Inflammatory macrophage (primary cell): ENCODE measurements at regions not wholly inside any gene's neighbourhood (a gene's known extent, or its start where the extent isn't known, plus 50 kb on each side); places are given as distances from the start of the nearest gene placed in this dataset.
A peak's percentile ranks its signal among the peaks of the same experiment; 100 is the strongest.
"Not testable (repeated sequence)": the region's sequence is repeated elsewhere in the genome, so short reads cannot be mapped to it uniquely, and the experiment has no call there.

Experiments used
- DNase-seq, 2 donors: peaks; one replicate each; pipeline ENCODE4 v3.0.0-alpha.2; 2020 to 2022

- DNase-seq: peak; percentile 37 to 46
Measured at GRCh38 chr5:72587661-72588308, 80.6 kb upstream of the ZNF366 start.

- no peak for DNase-seq
Measured at GRCh38 chr5:72586788-72587530, 79.7 kb upstream of the ZNF366 start.

- no peak for DNase-seq
Measured at GRCh38 chr5:72584466-72584865, 77.3 kb upstream of the ZNF366 start.

GRCh38 chr5:72579290-72579689 is 72.1 kb upstream of the ZNF366 start:
- not testable (repeated sequence) for DNase-seq

GRCh38 chr5:72572236-72572765 is 65.1 kb upstream of the ZNF366 start:
- DNase-seq: no peak

- DNase-seq: no peak
Measured at GRCh38 chr5:72569408-72569944, 62.3 kb upstream of the ZNF366 start.

GRCh38 chr5:72566746-72567145 is 59.5 kb upstream of the ZNF366 start:
- no peak for DNase-seq

GRCh38 chr5:72565513-72566289 is 58.5 kb upstream of the ZNF366 start:
- DNase-seq: no peak

- no peak for DNase-seq
Measured at GRCh38 chr5:72562717-72563116, 55.5 kb upstream of the ZNF366 start.

GRCh38 chr5:72561148-72561972 is 54.1 kb upstream of the ZNF366 start:
- DNase-seq: no peak

GRCh38 chr5:72559866-72560766 is 52.9 kb upstream of the ZNF366 start:
- no peak for DNase-seq

GRCh38 chr5:72558383-72558782 is 51.2 kb upstream of the ZNF366 start:
- DNase-seq: no peak

- DNase-seq: no peak
Measured at GRCh38 chr5:72558046-72558336, 50.8 kb upstream of the ZNF366 start.

- DNase-seq: no peak
Measured at GRCh38 chr5:72557167-72558045, 50.2 kb upstream of the ZNF366 start.
